Endothelial cell of umbilical vein (primary cell): ENCODE measurements at regions not wholly inside any gene's neighbourhood (a gene's known extent, or its start where the extent isn't known, plus 50 kb on each side); places are given as distances from the start of the nearest gene placed in this dataset.

Experiments
- BruUV-seq: library from RNA; stranded (reverse); fragments of 400-500 nt; replicated peaks from 2 replicates; lab custom pipeline; 2021; lab: Mats Ljungman, UMichigan
- CTCF ChIA-PET: fragments of 300-600, 350-600 bp; sonication (Branson Sonifier 250); formaldehyde crosslinking; loops from one replicate; lab custom pipeline; 2021; ENCODE audit warnings: antibody characterized with exemption, inconsistent platforms; lab: Charles Lee
- POLR2A ChIA-PET: fragments of 300-600, 350-600 bp; sonication (Branson Sonifier 250); formaldehyde crosslinking; loops from one replicate; lab custom pipeline; 2021; ENCODE audit warnings: antibody characterized with exemption, inconsistent platforms; lab: Charles Lee
- DNase-seq: peaks from one replicate; pipeline ENCODE4 v3.0.0-alpha.2; 2011; ENCODE audit warnings: low read depth, low spot score
- FAIRE-seq: peaks from 2 replicates; lab custom pipeline; 2011; peaks lifted over from hg19 to GRCh38; lab: Jason Lieb, UNC
- H2AFZ ChIP-seq: 2 replicates; pipeline ENCODE4 v1.6.0; 2012; ENCODE audit warnings: low read depth, low read length, control low read depth, inconsistent platforms
- H3K27ac ChIP-seq: 2 replicates; pipeline ENCODE4 v1.5.1; 2011; ENCODE audit warnings: low read depth, mild to moderate bottlenecking, control low read depth, low read length, moderate library complexity; ENCODE audit not compliant: insufficient read depth
- H3K27me3 ChIP-seq, 2 experiments: 2 replicates each; pipeline versions ENCODE4 v1.6.0 to v1.6.1; 2011; ENCODE audit warnings: low read length in 2 of 2, mixed read lengths in 1 of 2; ENCODE audit not compliant: control insufficient read depth in 2 of 2, insufficient read depth in 2 of 2
- H3K36me3 ChIP-seq, 2 experiments: 2 replicates in 1 of 2; 3 replicates in 1 of 2; pipeline ENCODE4 v1.5.1; 2011; ENCODE audit warnings: low read length in 2 of 2, mild to moderate bottlenecking in 1 of 2, moderate library complexity in 1 of 2; ENCODE audit not compliant: control insufficient read depth in 2 of 2, insufficient read depth in 2 of 2; ENCODE audit errors: extremely low read depth in 1 of 2
- H3K4me1 ChIP-seq: 3 replicates; pipeline ENCODE4 v1.5.1; 2011; ENCODE audit warnings: mild to moderate bottlenecking, low read length; ENCODE audit not compliant: control insufficient read depth, insufficient read depth; ENCODE audit errors: extremely low read depth
- H3K4me2 ChIP-seq: 2 replicates; pipeline ENCODE4 v1.6.1; 2011; ENCODE audit warnings: low read length, control low read depth, mixed read lengths; ENCODE audit not compliant: insufficient read depth
- H3K4me3 ChIP-seq, 3 experiments: fragments of 200-600 bp in 1 of 3; sonication (generic), shearing (Covaris generic) in 1 of 3; replicated peaks in 1 of 3; 2 replicates each; pipeline ENCODE4 v1.5.1; 2011 to 2016; ENCODE audit warnings: control low read depth in 3 of 3, low read length in 3 of 3, mild to moderate bottlenecking in 2 of 3, inconsistent platforms in 1 of 3, low read depth in 1 of 3, moderate library complexity in 1 of 3; ENCODE audit not compliant: insufficient read depth in 1 of 3
- H3K79me2 ChIP-seq: 2 replicates; pipeline ENCODE4 v1.6.0; 2012; ENCODE audit warnings: low read length, inconsistent platforms; ENCODE audit not compliant: control insufficient read depth, insufficient read depth
- H3K9ac ChIP-seq: replicated peaks from 2 replicates; pipeline ENCODE3; 2011; ENCODE audit warnings: low read length, control low read depth; ENCODE audit not compliant: insufficient read depth; ENCODE audit errors: extremely low read depth
- H3K9me1 ChIP-seq: replicated peaks from 3 replicates; pipeline ENCODE4 v1.6.0; 2011; ENCODE audit warnings: mild to moderate bottlenecking, low read length; ENCODE audit not compliant: control insufficient read depth, insufficient read depth; ENCODE audit errors: extremely low read depth
- H3K9me3 ChIP-seq: replicated peaks from 2 replicates; pipeline ENCODE4 v1.5.1; 2012; ENCODE audit warnings: low read length, inconsistent platforms; ENCODE audit not compliant: control insufficient read depth, insufficient read depth
- H4K20me1 ChIP-seq: replicated peaks from 2 replicates; pipeline ENCODE3; 2011; ENCODE audit warnings: mild to moderate bottlenecking, low read length; ENCODE audit not compliant: control insufficient read depth, insufficient read depth; ENCODE audit errors: extremely low read depth
- EZH2 ChIP-seq: IDR thresholded peaks from 2 replicates; pipeline ENCODE4 v1.6.1; 2012; ENCODE audit warnings: borderline replicate concordance, low read depth, mild to moderate bottlenecking, moderate library complexity, low read length, inconsistent platforms; ENCODE audit not compliant: severe bottlenecking
- GATA2 ChIP-seq: IDR thresholded peaks from 2 replicates; pipeline ENCODE4 v1.7.0; 2011; ENCODE audit warnings: low read depth, mild to moderate bottlenecking, moderate library complexity, mixed read lengths, low read length; ENCODE audit not compliant: insufficient read length, insufficient read depth
- MYC ChIP-seq: IDR thresholded peaks from one replicate; pipeline ENCODE4 v1.6.1; 2011; ENCODE audit warnings: mild to moderate bottlenecking, low read depth, low read length
- POLR2A ChIP-seq: IDR thresholded peaks from 2 replicates; pipeline ENCODE4 v1.6.1; 2012; ENCODE audit warnings: low read depth, mild to moderate bottlenecking, control low read depth, low read length
- POLR2AphosphoS5 ChIP-seq: IDR thresholded peaks from 2 replicates; pipeline ENCODE4 v1.6.1; 2012; ENCODE audit warnings: low read depth, mild to moderate bottlenecking, control low read depth, low read length, moderate library complexity; ENCODE audit not compliant: insufficient read depth
- dilution Hi-C: fragments of 300-500 bp; cut with MboI; formaldehyde crosslinking; loops from one replicate; pipeline ENCODE4 v1.15.0; 2019; ENCODE audit warnings: low sequenced_read_pairs; ENCODE audit not compliant: extremely low pct_ligation_motif_present
- intact Hi-C: fragments of 100-400 bp; cut with micrococcal nuclease; formaldehyde crosslinking; loops from one replicate; pipeline ENCODE4 v1.10.0; 2022
- TF ChIP-seq, protein P1 (sequence below), 2 donors: IDR thresholded peaks; 1 replicate in 1 of 2; 2 replicates in 1 of 2; pipeline ENCODE4 v1.5.1; 2011; ENCODE audit warnings: low read length in 2 of 2, mild to moderate bottlenecking in 2 of 2, moderate library complexity in 2 of 2, control low read depth in 1 of 2, inconsistent platforms in 1 of 2, low read depth in 1 of 2; ENCODE audit not compliant: insufficient read depth in 1 of 2; ENCODE audit errors: extremely low read depth in 1 of 2
- TF ChIP-seq, protein P2 (sequence below): IDR thresholded peaks from 2 replicates; pipeline ENCODE4 v1.6.1; 2011; ENCODE audit not compliant: insufficient read depth, insufficient read length

DNA sequence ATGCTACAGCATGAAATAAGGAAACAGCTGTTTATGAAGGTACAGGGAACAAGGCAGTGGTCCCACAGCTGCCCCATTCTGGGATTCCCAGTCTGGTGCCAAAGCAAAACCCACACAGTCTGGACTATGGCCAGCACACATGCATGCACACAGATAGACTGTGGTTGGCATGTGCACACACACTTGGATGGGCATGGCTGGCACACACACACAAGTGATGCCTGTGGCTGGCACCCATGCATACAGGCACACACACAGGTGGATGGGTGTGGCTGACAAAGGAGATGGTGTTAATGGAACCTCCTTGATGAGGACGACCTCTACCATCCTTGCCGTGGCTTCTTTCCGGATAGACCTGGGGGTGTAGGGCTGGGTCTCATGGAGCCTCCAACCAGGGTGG is 114.0 kb upstream of the LYZL2 start:
- TF ChIP-seq MYC, result no peak
- TF ChIP-seq GATA2, result no peak
- no peak for TF ChIP-seq EZH2
- no peak for TF ChIP-seq POLR2A
- TF ChIP-seq, protein P1, sequence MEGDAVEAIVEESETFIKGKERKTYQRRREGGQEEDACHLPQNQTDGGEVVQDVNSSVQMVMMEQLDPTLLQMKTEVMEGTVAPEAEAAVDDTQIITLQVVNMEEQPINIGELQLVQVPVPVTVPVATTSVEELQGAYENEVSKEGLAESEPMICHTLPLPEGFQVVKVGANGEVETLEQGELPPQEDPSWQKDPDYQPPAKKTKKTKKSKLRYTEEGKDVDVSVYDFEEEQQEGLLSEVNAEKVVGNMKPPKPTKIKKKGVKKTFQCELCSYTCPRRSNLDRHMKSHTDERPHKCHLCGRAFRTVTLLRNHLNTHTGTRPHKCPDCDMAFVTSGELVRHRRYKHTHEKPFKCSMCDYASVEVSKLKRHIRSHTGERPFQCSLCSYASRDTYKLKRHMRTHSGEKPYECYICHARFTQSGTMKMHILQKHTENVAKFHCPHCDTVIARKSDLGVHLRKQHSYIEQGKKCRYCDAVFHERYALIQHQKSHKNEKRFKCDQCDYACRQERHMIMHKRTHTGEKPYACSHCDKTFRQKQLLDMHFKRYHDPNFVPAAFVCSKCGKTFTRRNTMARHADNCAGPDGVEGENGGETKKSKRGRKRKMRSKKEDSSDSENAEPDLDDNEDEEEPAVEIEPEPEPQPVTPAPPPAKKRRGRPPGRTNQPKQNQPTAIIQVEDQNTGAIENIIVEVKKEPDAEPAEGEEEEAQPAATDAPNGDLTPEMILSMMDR (IDR thresholded peaks at IDR 0.05; ENCODE audit: extremely low read depth in 1 of 2, insufficient read depth in 1 of 2, low read depth in 1 of 2, low read length in 2 of 2), result no peak
- TF ChIP-seq, protein P2, sequence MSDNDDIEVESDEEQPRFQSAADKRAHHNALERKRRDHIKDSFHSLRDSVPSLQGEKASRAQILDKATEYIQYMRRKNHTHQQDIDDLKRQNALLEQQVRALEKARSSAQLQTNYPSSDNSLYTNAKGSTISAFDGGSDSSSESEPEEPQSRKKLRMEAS, result no peak
- TF ChIP-seq POLR2AphosphoS5, result no peak
- H3K9me3 ChIP-seq, result no peaks in the 10 kb centered on the region
- no TSS peak for BruUV-seq
- no peaks in the 10 kb centered on the region for H3K79me2 ChIP-seq
- H3K4me2 ChIP-seq, result no peak overlapping the region
- intact Hi-C loops, result no loop called here
- H3K9me1 ChIP-seq, result no peaks in the 10 kb centered on the region
- H3K27me3 ChIP-seq, result no peaks in the 10 kb centered on the region
- FAIRE-seq, result no peak
- dilution Hi-C loops, result no loop called here
- H4K20me1 ChIP-seq, result no peaks in the 10 kb centered on the region
- ChIA-PET POLR2A (no interaction called here), CTCF (no interaction called here)
- H3K36me3 ChIP-seq, result no peaks in the 10 kb centered on the region
- peaks cover 5% of the 10 kb centered on the region for H3K4me1 ChIP-seq
- no peak overlapping the region for H3K9ac ChIP-seq
- no peak overlapping the region for H2AFZ ChIP-seq
- no peak overlapping the region for H3K4me3 ChIP-seq
- no peak for DNase-seq
- no peak overlapping the region for H3K27ac ChIP-seq
